OCI-LY3 (cell line): ENCODE measurements at regions not wholly inside any gene's neighbourhood (a gene's known extent, or its start where the extent isn't known, plus 50 kb on each side); places are given as distances from the start of the nearest gene placed in this dataset.
A peak's percentile ranks its signal among the peaks of the same experiment; 100 is the strongest.

Experiments
- H2AFZ ChIP-seq: fragments of 200-600, 300-600 bp; shearing (Covaris generic); 2 replicates; pipeline ENCODE4 v1.6.0; 2014; ENCODE audit warnings: antibody characterized with exemption, low read depth, low read length
- H3K27ac ChIP-seq: fragments of 200-600, 300-600 bp; sonication (generic); 2 replicates; pipeline ENCODE4 v1.5.1; 2014; ENCODE audit warnings: mild to moderate bottlenecking, low read length, moderate library complexity, mixed read lengths
- H3K27me3 ChIP-seq: fragments of 200-600, 300-600 bp; sonication (generic); 2 replicates; pipeline ENCODE4 v1.6.1; 2014; ENCODE audit warnings: low read depth, low read length, mixed read lengths
- H3K36me3 ChIP-seq: fragments of 200-600, 300-600 bp; sonication (generic); replicated peaks from 2 replicates; pipeline ENCODE3; 2014; ENCODE audit warnings: low read depth, low read length, mixed read lengths
- H3K4me1 ChIP-seq: fragments of 300-600, 200-600 bp; sonication (generic); 2 replicates; pipeline ENCODE4 v1.6.1; 2014; ENCODE audit warnings: low read length, mixed read lengths
- H3K4me2 ChIP-seq: fragments of 200-600, 300-600 bp; sonication (generic); 2 replicates; pipeline ENCODE4 v1.6.1; 2014; ENCODE audit warnings: low read length, mixed read lengths
- H3K4me3 ChIP-seq: fragments of 300-600, 200-600 bp; sonication (generic); 2 replicates; pipeline ENCODE4 v1.5.1; 2014; ENCODE audit warnings: antibody characterized with exemption, mild to moderate bottlenecking, low read length, moderate library complexity
- H3K79me2 ChIP-seq: fragments of 300-600, 200-600 bp; shearing (Covaris generic); 2 replicates; pipeline ENCODE4 v1.6.1; 2014; ENCODE audit warnings: mild to moderate bottlenecking, low read length, mixed read lengths
- H3K9ac ChIP-seq: fragments of 300-600, 200-600 bp; shearing (Covaris generic); 2 replicates; pipeline ENCODE4 v1.6.0; 2014; ENCODE audit warnings: mild to moderate bottlenecking, low read length, moderate library complexity
- H3K9me3 ChIP-seq: fragments of 200-600, 300-600 bp; shearing (Covaris generic); 2 replicates; pipeline ENCODE4 v1.6.1; 2014; ENCODE audit warnings: low read length, mixed read lengths; ENCODE audit not compliant: insufficient read depth
- H4K20me1 ChIP-seq: fragments of 200-600, 300-600 bp; sonication (generic); 2 replicates; pipeline ENCODE4 v1.6.1; 2016; ENCODE audit warnings: low read length, mixed read lengths; ENCODE audit not compliant: insufficient read depth
- EZH2phosphoT487 ChIP-seq: fragments of 200-600 bp; shearing (Covaris generic); IDR thresholded peaks from 2 replicates; pipeline ENCODE4 v1.6.1; 2018; ENCODE audit warnings: antibody characterized with exemption, mixed run types, low read depth
- TF ChIP-seq, protein P1 (sequence below): fragments of 200-600, 300-600 bp; sonication (generic); IDR thresholded peaks from 2 replicates; pipeline ENCODE4 v1.5.1; 2014; ENCODE audit warnings: antibody characterized with exemption, low read length, low read depth

DNA sequence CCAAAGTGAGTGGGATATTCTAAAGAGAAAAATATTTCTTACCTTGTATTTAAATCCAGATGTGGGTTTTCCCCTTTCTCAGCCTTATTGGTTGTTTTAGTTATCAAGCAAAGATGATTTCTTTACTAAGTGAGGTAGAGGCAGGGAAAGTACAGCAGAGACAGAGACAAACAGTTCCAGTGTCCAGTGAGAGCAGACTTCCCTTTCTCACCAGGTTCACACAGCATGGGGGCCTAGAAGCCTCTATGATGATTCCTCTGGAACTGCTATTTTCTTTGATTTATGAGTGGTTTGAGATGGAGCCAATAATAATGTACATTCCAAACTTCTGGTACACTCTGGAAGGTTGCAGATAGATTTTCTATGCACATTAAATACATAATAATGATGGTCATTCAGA is 234.0 kb upstream of the MARCKS start:
- no peaks in the 10 kb centered on the region for H3K9me3 ChIP-seq
- TF ChIP-seq EZH2phosphoT487: no peak
- TF ChIP-seq, protein P1, sequence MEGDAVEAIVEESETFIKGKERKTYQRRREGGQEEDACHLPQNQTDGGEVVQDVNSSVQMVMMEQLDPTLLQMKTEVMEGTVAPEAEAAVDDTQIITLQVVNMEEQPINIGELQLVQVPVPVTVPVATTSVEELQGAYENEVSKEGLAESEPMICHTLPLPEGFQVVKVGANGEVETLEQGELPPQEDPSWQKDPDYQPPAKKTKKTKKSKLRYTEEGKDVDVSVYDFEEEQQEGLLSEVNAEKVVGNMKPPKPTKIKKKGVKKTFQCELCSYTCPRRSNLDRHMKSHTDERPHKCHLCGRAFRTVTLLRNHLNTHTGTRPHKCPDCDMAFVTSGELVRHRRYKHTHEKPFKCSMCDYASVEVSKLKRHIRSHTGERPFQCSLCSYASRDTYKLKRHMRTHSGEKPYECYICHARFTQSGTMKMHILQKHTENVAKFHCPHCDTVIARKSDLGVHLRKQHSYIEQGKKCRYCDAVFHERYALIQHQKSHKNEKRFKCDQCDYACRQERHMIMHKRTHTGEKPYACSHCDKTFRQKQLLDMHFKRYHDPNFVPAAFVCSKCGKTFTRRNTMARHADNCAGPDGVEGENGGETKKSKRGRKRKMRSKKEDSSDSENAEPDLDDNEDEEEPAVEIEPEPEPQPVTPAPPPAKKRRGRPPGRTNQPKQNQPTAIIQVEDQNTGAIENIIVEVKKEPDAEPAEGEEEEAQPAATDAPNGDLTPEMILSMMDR: no peak
- H3K27me3 ChIP-seq: no peaks in the 10 kb centered on the region
- H2AFZ ChIP-seq: no peak overlapping the region
- no peaks in the 10 kb centered on the region for H3K79me2 ChIP-seq
- no peak overlapping the region for H3K27ac ChIP-seq
- H3K4me2 ChIP-seq: peak overlapping the region; percentile 2; the same call in 1 of the 2 replicates
- H3K9ac ChIP-seq: no peak overlapping the region
- H4K20me1 ChIP-seq: no peaks in the 10 kb centered on the region
- H3K36me3 ChIP-seq: no peaks in the 10 kb centered on the region
- no peak overlapping the region for H3K4me3 ChIP-seq
- H3K4me1 ChIP-seq: peaks cover 53% of the 10 kb centered on the region

DNA sequence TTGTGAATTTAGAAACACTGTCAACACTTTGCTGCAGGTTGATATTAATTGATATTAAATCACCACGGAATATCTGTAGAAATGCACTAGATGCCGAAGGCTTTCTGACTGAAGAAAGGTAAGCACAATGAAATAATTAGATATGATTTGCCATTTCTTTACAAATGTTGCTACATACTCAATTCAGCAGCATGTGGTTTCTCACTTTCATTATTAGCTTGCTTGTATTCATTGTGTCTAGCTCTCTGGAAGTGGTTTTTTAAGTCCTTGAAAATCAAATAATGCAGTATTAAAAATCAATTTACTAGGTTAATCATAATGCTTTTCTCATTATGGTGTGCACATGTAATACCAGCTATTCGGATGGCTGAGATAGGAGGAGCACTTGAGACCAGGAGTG is 231.3 kb upstream of the MARCKS start:
- Histone ChIP-seq H3K27ac (peak overlapping the region; percentile 99), H3K27me3 (no peaks in the 10 kb centered on the region), H3K36me3 (no peaks in the 10 kb centered on the region), H4K20me1 (no peaks in the 10 kb centered on the region), H3K9ac (peak overlapping the region; percentile 72), H3K79me2 (peaks cover 8% of the 10 kb centered on the region), H3K4me3 (peak overlapping the region; percentile 55), H3K9me3 (no peaks in the 10 kb centered on the region), H3K4me2 (peak overlapping the region; percentile 83), H3K4me1 (peaks cover 78% of the 10 kb centered on the region), H2AFZ (no peak overlapping the region)
- no peak for TF ChIP-seq EZH2phosphoT487
- TF ChIP-seq, protein P1: no peak

DNA sequence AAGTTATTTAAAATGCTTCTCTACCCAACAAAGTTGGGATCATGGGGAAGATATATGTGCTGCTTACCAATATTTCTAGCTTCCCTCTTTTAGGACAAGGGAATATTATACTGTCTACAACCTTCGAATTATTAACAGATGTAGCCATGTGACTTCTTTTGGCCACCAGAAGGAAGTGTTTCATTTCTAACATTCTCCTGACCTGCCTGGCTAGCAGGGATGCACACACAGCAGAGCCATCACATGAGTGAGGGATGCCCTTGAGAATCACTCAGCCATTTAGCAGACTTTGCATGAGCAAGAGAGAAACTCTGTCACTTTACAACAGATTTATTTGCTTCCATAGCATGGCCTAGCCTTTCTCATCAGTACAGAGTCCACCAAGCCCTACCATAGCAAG is 230.7 kb upstream of the MARCKS start:
- Histone ChIP-seq H3K9ac (peak overlapping the region; percentile 72), H3K4me1 (peaks cover 82% of the 10 kb centered on the region), H2AFZ (no peak overlapping the region), H3K79me2 (peaks cover 8% of the 10 kb centered on the region), H3K36me3 (no peaks in the 10 kb centered on the region), H4K20me1 (no peaks in the 10 kb centered on the region), H3K27me3 (no peaks in the 10 kb centered on the region), H3K9me3 (no peaks in the 10 kb centered on the region), H3K27ac (peak overlapping the region; percentile 99), H3K4me2 (peak overlapping the region; percentile 83), H3K4me3 (peak overlapping the region; percentile 55)
- TF ChIP-seq, protein P1: no peak; the same call in 1 of the 2 replicates
- no peak for TF ChIP-seq EZH2phosphoT487

DNA sequence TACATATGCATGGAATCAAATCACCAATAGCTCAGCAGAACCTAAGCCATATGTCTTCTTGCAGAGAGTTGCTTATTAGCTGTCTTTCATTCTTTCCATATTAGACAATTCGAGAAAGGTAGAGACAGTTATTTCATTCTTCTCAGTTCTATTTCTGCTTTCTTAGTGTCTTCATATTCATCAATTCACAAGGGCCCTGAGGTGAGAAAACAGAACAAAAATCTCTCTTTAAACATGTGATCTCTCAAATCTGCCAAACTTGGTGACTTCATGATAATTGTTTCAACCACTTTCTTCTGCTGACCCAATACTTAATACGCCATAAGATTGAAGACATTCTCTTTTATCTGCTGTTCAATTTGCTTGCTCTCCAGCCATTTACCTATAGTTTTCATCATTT is 229.7 kb upstream of the MARCKS start:
- H3K9ac ChIP-seq: peak overlapping the region; percentile 72
- H3K27ac ChIP-seq: peak overlapping the region; percentile 99
- peaks cover 8% of the 10 kb centered on the region for H3K79me2 ChIP-seq
- no peak overlapping the region for H2AFZ ChIP-seq
- no peaks in the 10 kb centered on the region for H3K9me3 ChIP-seq
- TF ChIP-seq, protein P1: no peak
- TF ChIP-seq EZH2phosphoT487: no peak
- H3K4me3 ChIP-seq: peak overlapping the region; percentile 69
- no peaks in the 10 kb centered on the region for H3K27me3 ChIP-seq
- no peaks in the 10 kb centered on the region for H4K20me1 ChIP-seq
- H3K36me3 ChIP-seq: no peaks in the 10 kb centered on the region
- peaks cover 92% of the 10 kb centered on the region for H3K4me1 ChIP-seq
- peak overlapping the region; percentile 83 for H3K4me2 ChIP-seq
